NCI-H345 (cell line): ENCODE measurements at regions not wholly inside any gene's neighbourhood (a gene's known extent, or its start where the extent isn't known, plus 50 kb on each side); places are given as distances from the start of the nearest gene placed in this dataset.

Experiments used
- DNase-seq: peaks from one replicate; lab custom pipeline; 2025; lab: John Stamatoyannopoulos, UW

GRCh38 chr3:102156426-102156825 is 278.4 kb upstream of the ZPLD1 start:
- no peak for DNase-seq

GRCh38 chr3:102158080-102158740 is 276.6 kb upstream of the ZPLD1 start:
- DNase-seq, result no peak

GRCh38 chr3:102159810-102160451 is 274.9 kb upstream of the ZPLD1 start:
- DNase-seq, result no peak

- no peak for DNase-seq
Measured at GRCh38 chr3:102161384-102162006, 273.3 kb upstream of the ZPLD1 start.

- DNase-seq, result no peak
Measured at GRCh38 chr3:102162251-102162650, 272.6 kb upstream of the ZPLD1 start.

GRCh38 chr3:102163039-102163817 is 271.6 kb upstream of the ZPLD1 start:
- no peak for DNase-seq

- DNase-seq, result no peak
Measured at GRCh38 chr3:102163818-102164154, 271.0 kb upstream of the ZPLD1 start.

- no peak for DNase-seq
Measured at GRCh38 chr3:102165367-102165766, 269.4 kb upstream of the ZPLD1 start.

GRCh38 chr3:102169915-102170479 is 264.8 kb upstream of the ZPLD1 start:
- DNase-seq, result no peak

- DNase-seq, result no peak
Measured at GRCh38 chr3:102170545-102170944, 264.3 kb upstream of the ZPLD1 start.

GRCh38 chr3:102174312-102174712 is 260.5 kb upstream of the ZPLD1 start:
- no peak for DNase-seq

- DNase-seq, result no peak
Measured at GRCh38 chr3:102174832-102175374, 259.9 kb upstream of the ZPLD1 start.

GRCh38 chr3:102176333-102177050 is 258.3 kb upstream of the ZPLD1 start:
- no peak for DNase-seq

- DNase-seq, result no peak
Measured at GRCh38 chr3:102177075-102177755, 257.6 kb upstream of the ZPLD1 start.

- no peak for DNase-seq
Measured at GRCh38 chr3:102178817-102179216, 256.0 kb upstream of the ZPLD1 start.

GRCh38 chr3:102179326-102180177 is 255.3 kb upstream of the ZPLD1 start:
- DNase-seq, result no peak

GRCh38 chr3:102180280-102180931 is 254.4 kb upstream of the ZPLD1 start:
- no peak for DNase-seq

- no peak for DNase-seq
Measured at GRCh38 chr3:102181175-102181920, 253.5 kb upstream of the ZPLD1 start.

GRCh38 chr3:102182162-102182561 is 252.7 kb upstream of the ZPLD1 start:
- no peak for DNase-seq
